GM12873 (cell line): ENCODE measurements at regions not wholly inside any gene's neighbourhood (a gene's known extent, or its start where the extent isn't known, plus 50 kb on each side); places are given as distances from the start of the nearest gene placed in this dataset.

Experiments
- CTCF ChIP-seq: IDR thresholded peaks from 2 replicates; pipeline ENCODE4 v1.5.1; 2012; ENCODE audit warnings: low read depth, mild to moderate bottlenecking, moderate library complexity, low read length, control low read depth; ENCODE audit not compliant: insufficient read depth; ENCODE audit errors: missing control alignments

- no peak for TF ChIP-seq CTCF
These were observed 308.0 kb upstream of the B3GALT2 start for GRCh38 chr1:193494368-193494767.

- no peak for TF ChIP-seq CTCF
These were observed 302.8 kb upstream of the B3GALT2 start for GRCh38 chr1:193489191-193489590.

GRCh38 chr1:193487722-193488121, 301.3 kb upstream of the B3GALT2 start:
- no peak for TF ChIP-seq CTCF

GRCh38 chr1:193486671-193487229, 300.3 kb upstream of the B3GALT2 start:
- TF ChIP-seq CTCF: no peak

- no peak for TF ChIP-seq CTCF
These were observed 294.3 kb upstream of the B3GALT2 start for GRCh38 chr1:193480755-193481154.

GRCh38 chr1:193479187-193479586, 292.8 kb upstream of the B3GALT2 start:
- no peak for TF ChIP-seq CTCF

- TF ChIP-seq CTCF: no peak
These were observed 290.3 kb upstream of the B3GALT2 start for GRCh38 chr1:193476748-193477147.

- TF ChIP-seq CTCF: no peak
These were observed 287.5 kb upstream of the B3GALT2 start for GRCh38 chr1:193473932-193474331.
